ENCODE measurements at regions not wholly inside any gene's neighbourhood (a gene's known extent, or its start where the extent isn't known, plus 50 kb on each side); places are given as distances from the start of the nearest gene placed in this dataset.
"Not testable (repeated sequence)": the region's sequence is repeated elsewhere in the genome, so short reads cannot be mapped to it uniquely, and the experiment has no call there.

- DNase-seq (ENCODE audit: low spot score), result no peak
Observed at GRCh38 chr22:47406896-47407295, 644.4 kb downstream of the TBC1D22A start.

DNA sequence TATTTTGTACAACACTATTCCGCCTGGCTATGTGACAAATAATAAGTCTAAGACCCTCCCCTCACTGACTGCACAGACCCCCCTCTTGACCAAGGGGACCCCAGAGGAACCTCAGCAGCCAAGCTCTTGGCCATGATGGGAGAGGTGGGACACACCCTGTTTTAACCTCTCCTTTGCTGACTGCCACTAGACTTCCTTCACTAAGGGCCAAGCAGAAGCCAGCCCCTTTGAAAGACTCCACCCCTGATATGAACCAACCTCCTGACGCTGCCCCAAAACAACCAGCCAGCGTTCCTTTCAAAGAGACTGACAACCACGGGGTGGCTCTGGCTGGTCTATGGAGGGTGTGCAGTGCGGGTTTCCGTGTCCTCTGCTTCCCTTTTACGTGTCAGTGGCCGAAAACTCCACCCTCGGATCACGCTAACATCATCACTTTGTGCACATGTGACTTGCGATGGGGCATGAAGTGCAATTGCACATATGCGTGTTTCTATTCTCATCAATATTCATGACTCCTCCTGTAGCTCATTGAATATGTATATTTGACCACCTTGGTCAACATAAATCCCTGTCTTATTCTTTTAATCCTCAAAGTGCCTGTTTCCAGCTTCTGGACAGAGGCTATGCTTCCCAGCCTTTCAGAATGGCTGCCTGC is 643.9 kb downstream of the TBC1D22A start:
- no peak for DNase-seq (ENCODE audit: low spot score)

DNA sequence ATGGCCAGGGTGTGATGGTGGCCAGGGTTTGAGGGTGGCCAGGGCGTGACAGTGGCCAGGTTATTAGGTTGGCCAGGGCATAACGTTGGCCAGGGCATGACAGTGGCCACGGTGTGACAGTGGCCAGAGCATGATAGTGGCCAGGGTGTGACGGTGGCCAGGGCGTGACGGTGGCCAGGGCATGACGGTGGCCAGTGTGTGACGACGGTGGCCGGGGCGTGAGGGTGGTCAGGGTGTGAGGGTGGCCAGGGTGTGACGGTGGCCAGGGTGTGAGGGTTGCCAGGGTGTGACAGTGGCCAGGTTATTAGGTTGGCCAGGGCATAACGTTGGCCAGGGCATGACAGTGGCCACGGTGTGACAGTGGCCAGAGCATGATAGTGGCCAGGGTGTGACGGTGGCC is 642.8 kb downstream of the TBC1D22A start:
- not testable (repeated sequence) for DNase-seq (ENCODE audit: low spot score)

- DNase-seq (ENCODE audit: low spot score), result no peak
Observed at GRCh38 chr22:47402876-47403525, 640.6 kb downstream of the TBC1D22A start.

- no peak for DNase-seq (ENCODE audit: low spot score)
Observed at GRCh38 chr22:47401976-47402770, 639.7 kb downstream of the TBC1D22A start.

DNA sequence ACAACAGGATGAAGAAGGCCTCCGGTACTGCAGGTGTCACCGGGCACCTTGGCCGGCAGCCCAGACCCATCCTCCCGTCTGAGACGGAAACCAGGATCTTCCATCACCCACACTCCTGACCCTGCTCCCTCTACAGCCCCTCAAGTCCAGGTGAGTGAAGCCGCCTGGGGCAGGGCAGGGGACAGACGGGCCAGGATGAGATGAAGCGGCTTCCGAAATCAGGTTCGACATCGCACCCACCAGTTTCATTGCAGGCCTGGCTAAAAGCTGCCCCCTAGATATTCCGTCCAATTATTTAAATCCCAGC is 639.1 kb downstream of the TBC1D22A start:
- DNase-seq (ENCODE audit: low spot score), result no peak

DNA sequence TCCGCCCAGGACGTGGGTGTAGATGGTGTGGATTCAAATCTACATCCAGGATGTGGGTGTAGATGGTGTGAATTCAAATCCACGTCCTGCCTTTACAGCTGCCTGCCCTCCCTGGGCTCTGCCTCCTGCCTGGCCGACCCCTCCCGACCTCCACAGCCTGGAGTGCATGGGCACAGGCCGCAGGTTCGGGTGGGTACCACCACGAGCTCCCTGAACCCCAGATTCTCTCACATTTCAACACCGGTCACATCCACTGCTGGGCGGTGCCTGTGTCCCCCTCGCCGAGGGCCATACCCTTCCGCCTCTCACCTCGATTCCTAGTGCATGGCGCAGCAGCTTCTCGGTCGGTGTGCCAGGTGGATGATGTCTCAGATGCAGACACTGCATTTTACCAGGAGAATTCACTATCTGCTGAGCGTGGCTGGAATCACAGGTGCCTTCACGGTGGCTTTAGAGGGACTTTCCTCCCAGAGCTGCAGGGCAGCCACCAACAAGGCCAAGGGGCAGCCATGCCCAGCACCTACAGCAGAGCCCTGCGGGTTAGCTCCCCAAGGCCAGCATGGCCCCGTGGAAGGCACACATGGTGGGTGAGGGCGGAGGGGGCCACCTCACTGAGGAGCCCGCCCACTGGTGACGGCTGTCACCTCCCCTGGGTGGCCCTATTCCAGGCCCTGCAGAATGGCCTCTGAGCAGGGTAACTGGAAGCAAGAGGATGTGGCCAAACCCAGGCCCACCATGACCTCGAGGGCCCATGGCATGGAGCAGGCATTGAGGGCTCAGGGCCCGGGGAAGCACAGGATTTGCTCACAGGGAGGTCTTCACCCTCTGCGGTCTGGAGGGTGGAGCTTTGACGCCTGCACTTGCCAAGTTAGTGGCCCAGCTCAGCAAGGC is 638.5 kb downstream of the TBC1D22A start:
- DNase-seq (ENCODE audit: low spot score), result no peak

DNA sequence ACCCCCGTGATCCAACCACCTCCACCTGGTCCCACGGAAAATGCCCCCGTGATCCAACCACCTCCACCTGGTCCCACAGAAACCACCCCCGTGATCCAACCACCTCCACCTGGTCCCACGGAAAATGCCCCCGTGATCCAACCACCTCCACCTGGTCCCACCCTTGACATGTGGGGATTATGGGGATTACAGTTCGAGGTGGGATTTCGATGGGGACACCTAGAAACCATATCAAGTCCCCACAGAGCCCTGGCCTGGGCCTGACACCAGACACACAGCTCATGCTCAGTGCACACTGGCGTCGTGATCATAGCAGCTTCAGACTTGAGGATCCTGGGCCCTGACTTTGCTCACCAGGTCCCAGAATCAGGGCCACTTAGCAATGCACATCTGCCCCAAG is 637.7 kb downstream of the TBC1D22A start:
- DNase-seq (ENCODE audit: low spot score), result not testable (repeated sequence)

- DNase-seq (ENCODE audit: low spot score), result no peak
Observed at GRCh38 chr22:47398921-47399790, 636.7 kb downstream of the TBC1D22A start.

GRCh38 chr22:47398491-47398890 is 636.0 kb downstream of the TBC1D22A start:
- DNase-seq (ENCODE audit: low spot score), result no peak

DNA sequence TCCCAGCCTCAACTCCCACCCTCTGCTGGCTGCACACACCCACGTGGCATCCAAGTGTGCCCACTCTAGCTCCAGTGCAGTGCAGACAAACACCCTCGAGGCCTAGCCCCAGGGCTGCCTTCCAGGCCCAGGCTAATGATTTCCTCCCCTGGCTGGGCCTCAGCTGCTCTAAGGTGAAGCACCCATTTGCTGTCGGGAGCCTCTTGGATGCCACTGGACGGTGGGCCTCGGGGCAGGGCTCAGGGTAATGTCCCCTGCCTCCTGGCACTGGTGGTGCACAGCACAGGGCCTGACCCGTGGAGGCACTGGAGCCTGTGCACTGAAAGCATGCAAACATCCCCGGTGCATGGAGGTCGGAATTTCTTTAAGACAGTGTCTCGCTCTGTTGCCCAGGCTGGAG is 635.2 kb downstream of the TBC1D22A start:
- DNase-seq (ENCODE audit: low spot score), result no peak

GRCh38 chr22:47396515-47396914 is 634.1 kb downstream of the TBC1D22A start:
- DNase-seq (ENCODE audit: low spot score), result no peak

DNA sequence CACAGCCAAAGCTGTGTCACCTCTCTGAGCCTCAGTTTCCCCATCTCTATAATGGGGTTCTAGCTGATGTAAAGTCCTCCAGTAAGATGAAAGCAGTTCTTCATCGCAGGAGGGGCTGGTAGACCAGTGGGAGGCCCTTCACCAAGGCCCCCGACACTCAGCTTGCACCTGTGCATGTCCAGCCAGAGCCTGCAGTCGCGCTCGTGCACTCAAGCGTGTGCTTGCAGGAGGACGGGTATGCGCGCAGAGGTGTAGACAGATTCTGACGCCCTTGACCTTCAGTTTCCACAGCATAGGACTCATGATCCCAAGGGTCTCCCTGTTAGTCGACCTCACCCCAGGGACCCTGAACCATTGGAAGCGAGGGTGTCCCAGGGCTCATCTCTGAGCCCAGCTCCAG is 633.7 kb downstream of the TBC1D22A start:
- DNase-seq (ENCODE audit: low spot score), result no peak

- no peak for DNase-seq (ENCODE audit: low spot score)
Observed at GRCh38 chr22:47395481-47395880, 633.0 kb downstream of the TBC1D22A start.

- no peak for DNase-seq (ENCODE audit: low spot score)
Observed at GRCh38 chr22:47394504-47395440, 632.3 kb downstream of the TBC1D22A start.

DNA sequence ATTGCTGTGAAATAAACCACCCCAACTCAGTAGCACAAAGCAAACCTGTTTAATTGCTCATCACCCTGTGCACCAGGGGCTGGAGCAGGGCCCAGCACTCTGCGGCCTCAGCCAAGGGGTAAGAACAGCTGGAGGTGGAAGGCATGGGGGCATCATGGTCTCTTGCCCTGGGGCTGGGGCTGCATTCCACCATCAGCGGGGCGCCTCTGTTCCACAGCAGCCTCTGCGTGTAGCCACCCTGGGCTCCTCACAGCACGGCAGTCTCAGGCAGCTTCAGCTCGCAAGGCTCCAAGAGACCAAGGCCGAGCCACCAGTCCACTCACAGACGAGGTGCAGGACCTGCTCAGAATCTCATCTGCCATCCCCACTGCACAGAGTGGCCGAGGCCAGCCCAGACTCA is 630.7 kb downstream of the TBC1D22A start:
- no peak for DNase-seq (ENCODE audit: low spot score)

DNA sequence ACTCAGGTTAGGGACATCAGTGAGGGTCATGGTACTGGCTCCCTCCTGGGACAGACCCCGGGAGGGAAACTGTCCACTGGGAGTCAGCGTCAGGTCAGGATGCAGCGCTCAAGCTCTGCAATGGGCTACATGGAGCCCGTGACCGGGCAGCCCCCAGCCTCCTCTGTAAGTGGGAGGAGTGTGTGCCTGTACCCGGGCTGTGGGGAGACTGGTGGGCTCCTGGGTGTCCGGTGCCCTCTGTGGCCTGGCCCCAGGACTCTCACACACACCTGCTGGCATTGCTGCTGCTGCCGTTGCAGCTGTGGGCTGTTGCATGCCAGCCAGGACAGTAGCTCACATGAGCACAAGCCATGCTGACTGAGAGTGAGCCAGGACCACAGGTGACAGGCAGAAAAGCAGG is 630.3 kb downstream of the TBC1D22A start:
- DNase-seq (ENCODE audit: low spot score), result no peak

DNA sequence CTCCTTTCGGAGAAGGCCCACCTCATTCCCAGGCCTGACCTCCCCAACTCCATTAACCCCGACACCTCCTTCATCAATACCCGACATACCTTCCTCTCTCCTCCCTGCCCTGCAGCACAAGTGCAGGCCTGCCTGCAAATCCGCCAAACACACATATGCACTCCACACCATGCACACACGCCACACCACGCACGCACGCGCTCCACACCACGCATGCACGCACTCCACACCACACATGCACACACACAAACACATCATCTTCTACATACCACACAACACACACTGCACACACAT is 629.6 kb downstream of the TBC1D22A start:
- no peak for DNase-seq (ENCODE audit: low spot score)

DNA sequence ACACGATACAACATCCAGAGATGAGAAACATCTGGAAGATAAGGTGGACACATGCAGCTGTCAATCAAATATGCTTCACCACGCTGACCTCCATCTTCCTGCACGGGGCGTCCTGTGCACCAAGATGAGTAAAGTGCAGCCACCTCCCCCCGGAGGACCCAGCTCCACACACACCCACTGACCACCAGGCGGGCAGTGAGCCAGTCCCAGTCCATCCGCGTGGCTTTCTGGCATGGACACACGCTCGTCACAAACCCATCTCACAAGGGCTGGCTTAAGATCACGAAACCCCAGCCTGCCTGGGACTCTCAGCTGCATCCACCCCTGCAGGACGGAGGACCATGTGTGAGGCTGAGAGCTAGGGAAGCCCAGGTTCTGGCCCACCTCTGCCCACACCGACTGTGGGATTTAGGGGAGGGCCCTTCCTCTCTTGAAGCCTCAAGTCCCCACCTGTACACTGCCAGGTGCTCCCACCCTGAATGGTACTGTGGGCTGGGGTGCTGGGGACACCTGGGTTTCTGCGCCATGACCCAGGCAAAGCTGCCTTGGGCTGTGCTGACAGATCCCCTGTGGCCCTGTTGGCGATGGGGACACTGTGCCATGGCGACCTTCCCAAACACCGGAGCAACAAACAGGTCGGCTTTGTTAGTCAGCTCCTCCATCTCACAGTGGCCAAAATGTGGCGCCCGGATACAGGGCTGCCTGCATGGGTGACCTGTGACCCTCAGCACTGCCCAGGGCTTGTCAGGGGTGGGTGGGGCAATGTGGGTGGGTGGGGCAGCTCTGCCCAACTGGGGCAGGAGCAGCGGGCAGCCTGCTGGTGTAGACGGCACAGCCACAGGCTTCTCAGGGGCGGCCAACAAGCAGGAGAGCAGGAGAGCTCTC is 629.0 kb downstream of the TBC1D22A start:
- no peak for DNase-seq (ENCODE audit: low spot score)
